MCF 10A (cell line): ENCODE measurements at regions not wholly inside any gene's neighbourhood (a gene's known extent, or its start where the extent isn't known, plus 50 kb on each side); places are given as distances from the start of the nearest gene placed in this dataset.

Experiments
- BruUV-seq: library from RNA; stranded (reverse); fragments of 400-500 nt; replicated peaks from 2 replicates; lab custom pipeline; 2021; lab: Mats Ljungman, UMichigan
- CTCF ChIA-PET: fragments of 300-600 bp; sonication (Branson Sonifier 250); formaldehyde crosslinking; extraction: SDS; loops from one replicate; lab custom pipeline; 2021; ENCODE audit warnings: antibody characterized with exemption, inconsistent platforms; lab: Yijun Ruan, JAX
- POLR2A ChIA-PET: fragments of 300-600, 350-650 bp; sonication (Branson Sonifier 250); formaldehyde crosslinking; extraction: SDS; loops from one replicate; lab custom pipeline; 2020; ENCODE audit warnings: antibody characterized with exemption, inconsistent platforms; lab: Yijun Ruan, JAX
- DNase-seq: peaks from one replicate; pipeline ENCODE4 v3.0.0-alpha.2; 2018; ENCODE audit not compliant: unreplicated experiment
- H3K27ac Mint-ChIP-seq: one replicate; pipeline ENCODE4 v1.8.0; 2022; ENCODE audit warnings: mild to moderate bottlenecking, low read depth, mixed read lengths; ENCODE audit not compliant: unreplicated experiment
- H3K27me3 Mint-ChIP-seq: one replicate; pipeline ENCODE4 v1.8.0; 2022; ENCODE audit warnings: mixed read lengths; ENCODE audit not compliant: insufficient read depth, unreplicated experiment
- H3K36me3 Mint-ChIP-seq: one replicate; pipeline ENCODE4 v1.8.0; 2022; ENCODE audit warnings: mild to moderate bottlenecking, moderate library complexity, mixed read lengths; ENCODE audit not compliant: insufficient read depth, unreplicated experiment
- H3K4me1 Mint-ChIP-seq: one replicate; pipeline ENCODE4 v1.8.0; 2022; ENCODE audit warnings: mixed read lengths; ENCODE audit not compliant: insufficient read depth, unreplicated experiment
- H3K4me3 Mint-ChIP-seq: one replicate; pipeline ENCODE4 v1.8.0; 2022; ENCODE audit warnings: mild to moderate bottlenecking, moderate library complexity, mixed read lengths; ENCODE audit not compliant: unreplicated experiment
- H3K9me3 Mint-ChIP-seq: one replicate; pipeline ENCODE4 v1.8.0; 2022; ENCODE audit warnings: mixed read lengths; ENCODE audit not compliant: unreplicated experiment
- CTCF ChIP-seq: fragments of 200-600 bp; IDR thresholded peaks from one replicate; pipeline ENCODE4 v1.8.0; 2022; ENCODE audit warnings: antibody characterized with exemption, mild to moderate bottlenecking; ENCODE audit not compliant: unreplicated experiment
- intact Hi-C: fragments of 100-400 bp; cut with micrococcal nuclease; formaldehyde crosslinking; loops from 2 replicates; pipeline ENCODE4 v1.14.1; 2022

DNA sequence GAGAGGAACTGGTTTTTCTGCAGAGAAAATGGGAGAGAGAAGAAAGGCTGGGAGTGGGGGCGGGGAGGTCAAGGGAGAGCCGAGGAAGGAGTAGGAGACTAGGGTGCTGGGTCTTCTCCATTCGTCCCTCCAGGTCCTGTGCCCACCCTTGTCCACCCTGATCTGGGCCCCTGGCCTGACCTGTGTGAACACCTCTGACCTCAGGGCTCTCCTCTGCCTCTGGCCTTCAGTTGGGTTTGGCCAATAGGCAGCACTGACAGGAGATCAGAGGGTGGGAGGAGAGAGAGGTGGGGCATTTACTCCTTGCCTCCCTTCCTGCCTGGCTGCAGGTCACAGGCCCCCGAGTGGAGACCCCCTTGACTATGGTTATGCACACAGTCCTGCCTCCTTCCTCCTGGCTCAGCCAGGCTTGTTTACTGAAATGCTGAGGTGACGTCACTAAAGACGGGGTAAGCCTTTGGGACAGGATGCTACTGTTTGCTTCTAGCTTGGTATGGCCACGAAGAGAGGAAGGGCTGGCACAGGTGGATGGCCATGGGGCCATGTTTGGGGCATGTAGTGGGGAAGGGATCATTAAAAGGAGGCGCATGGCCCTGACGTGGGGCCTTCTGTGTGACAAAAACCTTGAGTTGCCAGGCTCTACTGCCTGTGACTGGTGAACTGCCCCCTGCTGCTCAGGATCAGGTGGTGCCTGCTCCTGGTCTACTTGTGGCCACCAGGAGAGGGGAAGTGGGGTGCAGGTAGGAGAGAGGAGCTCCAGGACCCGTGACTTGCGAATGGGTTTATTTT is 248.7 kb upstream of the CSF3R start:
- ChIA-PET POLR2A (no interaction called here), CTCF (interaction anchor here (0.6 to 0.7 kb wide), 2 partner anchors 52 to 585 kb away, joined by 3 read pairs; no protein-coding TSS in a partner anchor)
- no peaks in the 10 kb centered on the region for H3K36me3 Mint-ChIP-seq
- no peak for TF ChIP-seq CTCF
- no peak overlapping the region for H3K4me3 Mint-ChIP-seq
- H3K9me3 Mint-ChIP-seq: peaks cover 12% of the 10 kb centered on the region
- H3K4me1 Mint-ChIP-seq: no peaks in the 10 kb centered on the region
- DNase-seq: no peak
- no TSS peak for BruUV-seq
- peaks cover 39% of the 10 kb centered on the region for H3K27me3 Mint-ChIP-seq
- intact Hi-C loops: no loop called here
- no peak overlapping the region for H3K27ac Mint-ChIP-seq

GRCh38 chr1:36730599-36730998 is 247.9 kb upstream of the CSF3R start:
- CTCF ChIA-PET: interaction anchor here (0.7 kb wide), 1 partner anchor 51 kb away, joined by 3 read pairs; no protein-coding TSS in a partner anchor
- H3K4me3 Mint-ChIP-seq: no peak overlapping the region
- H3K4me1 Mint-ChIP-seq: no peaks in the 10 kb centered on the region
- no TSS peak for BruUV-seq
- DNase-seq: no peak
- POLR2A ChIA-PET: no interaction called here
- H3K27ac Mint-ChIP-seq: no peak overlapping the region
- TF ChIP-seq CTCF: no peak
- H3K9me3 Mint-ChIP-seq: peaks cover 12% of the 10 kb centered on the region
- intact Hi-C loops: no loop called here
- H3K27me3 Mint-ChIP-seq: peaks cover 31% of the 10 kb centered on the region
- no peaks in the 10 kb centered on the region for H3K36me3 Mint-ChIP-seq

DNA sequence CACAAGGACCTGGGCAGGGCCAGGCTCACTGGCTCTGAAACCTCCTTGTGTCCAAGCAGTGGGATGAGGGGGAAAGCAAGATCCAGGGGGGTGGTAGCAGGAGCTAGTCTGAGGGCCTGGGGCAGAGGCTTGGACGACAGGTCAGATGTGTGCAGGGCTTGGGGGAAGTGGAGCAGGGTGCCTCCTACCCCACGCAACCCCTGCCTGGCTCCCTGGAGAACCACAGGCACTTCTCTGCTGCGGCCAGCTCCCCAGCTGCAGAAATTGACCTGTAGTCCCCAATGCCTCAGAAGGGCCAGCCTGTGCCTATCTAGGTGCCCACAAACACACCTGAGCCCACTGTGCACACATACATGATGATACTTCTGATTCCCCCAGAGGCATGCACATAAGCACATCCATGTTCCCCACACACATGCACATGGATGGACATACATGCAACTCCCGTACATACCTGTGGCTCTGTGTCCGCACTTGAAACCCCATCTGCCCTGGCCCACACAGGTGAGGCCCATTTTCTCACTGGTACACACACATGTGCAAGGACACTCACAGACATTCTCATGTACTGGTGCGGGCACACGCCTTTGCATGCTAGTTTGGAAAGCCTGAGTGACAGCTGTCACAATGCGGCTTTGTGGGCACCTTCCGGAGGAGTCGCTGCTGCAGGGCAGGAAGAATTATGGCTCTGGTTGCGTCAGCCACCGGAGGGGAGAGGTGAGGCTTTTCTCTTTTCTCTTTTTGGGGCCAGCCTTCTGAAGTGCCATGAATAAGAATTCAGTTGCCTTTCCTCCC is 247.2 kb upstream of the CSF3R start:
- H3K27me3 Mint-ChIP-seq: peaks cover 26% of the 10 kb centered on the region
- H3K9me3 Mint-ChIP-seq: peaks cover 5% of the 10 kb centered on the region
- H3K4me3 Mint-ChIP-seq: no peak overlapping the region
- no peaks in the 10 kb centered on the region for H3K4me1 Mint-ChIP-seq
- H3K36me3 Mint-ChIP-seq: no peaks in the 10 kb centered on the region
- intact Hi-C loops: no loop called here
- no peak for DNase-seq
- TF ChIP-seq CTCF: no peak
- CTCF ChIA-PET: interaction anchor here (0.5 kb wide), 1 partner anchor 703 kb away, joined by 3 read pairs; no protein-coding TSS in a partner anchor
- POLR2A ChIA-PET: no interaction called here
- no TSS peak for BruUV-seq
- no peak overlapping the region for H3K27ac Mint-ChIP-seq

DNA sequence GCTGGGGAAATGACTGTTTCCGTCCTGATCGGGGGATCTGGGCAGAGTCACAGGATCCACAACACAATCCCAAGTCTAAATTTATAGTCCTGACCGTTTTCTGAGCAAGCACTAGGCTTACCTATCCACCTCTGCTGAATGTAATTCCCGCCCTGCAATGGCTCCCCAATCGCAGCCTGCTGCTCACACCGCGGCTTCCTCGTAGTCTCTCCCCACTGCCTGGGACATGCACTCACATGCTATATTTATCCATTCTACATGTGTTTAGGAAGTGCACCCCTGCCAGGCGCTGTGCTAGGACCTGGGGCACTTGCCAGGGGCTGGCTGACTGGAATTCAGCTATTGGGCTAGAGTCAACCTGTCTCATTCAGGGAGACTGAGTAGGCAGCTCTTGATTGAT is 246.6 kb upstream of the CSF3R start:
- Mint-ChIP-seq H3K4me3 (no peak overlapping the region), H3K27me3 (peaks cover 26% of the 10 kb centered on the region), H3K36me3 (no peaks in the 10 kb centered on the region), H3K4me1 (no peaks in the 10 kb centered on the region), H3K27ac (no peak overlapping the region), H3K9me3 (no peaks in the 10 kb centered on the region)
- ChIA-PET POLR2A (no interaction called here), CTCF (no interaction called here)
- no TSS peak for BruUV-seq
- DNase-seq: no peak
- intact Hi-C loops: no loop called here
- no peak for TF ChIP-seq CTCF
